KMS-11 (cell line): ENCODE measurements at regions not wholly inside any gene's neighbourhood (a gene's known extent, or its start where the extent isn't known, plus 50 kb on each side); places are given as distances from the start of the nearest gene placed in this dataset.

Experiments
- H2AFZ ChIP-seq: fragments of 200-600 bp; sonication (generic); 2 replicates; pipeline ENCODE4 v1.6.1; 2016; ENCODE audit warnings: antibody characterized with exemption, mixed run types, low read depth
- H3K27ac ChIP-seq: fragments of 200-600 bp; sonication (generic); 2 replicates; pipeline ENCODE4 v1.6.1; 2016; ENCODE audit warnings: mild to moderate bottlenecking, mixed run types
- H3K27me3 ChIP-seq: fragments of 200-600 bp; sonication (generic); 2 replicates; pipeline ENCODE4 v1.6.1; 2017; ENCODE audit warnings: mild to moderate bottlenecking, low read depth, mixed run types, moderate library complexity; ENCODE audit not compliant: insufficient read depth
- H3K36me3 ChIP-seq: fragments of 200-600 bp; sonication (generic); 2 replicates; pipeline ENCODE4 v1.6.1; 2017; ENCODE audit warnings: mild to moderate bottlenecking, mixed run types; ENCODE audit not compliant: insufficient read depth
- H3K4me1 ChIP-seq: fragments of 200-600 bp; sonication (generic); 2 replicates; pipeline ENCODE4 v1.6.1; 2016; ENCODE audit warnings: mild to moderate bottlenecking, low read depth, mixed run types; ENCODE audit not compliant: poor library complexity, severe bottlenecking
- H3K4me2 ChIP-seq: fragments of 200-600 bp; sonication (generic); 2 replicates; pipeline ENCODE4 v1.7.0; 2016; ENCODE audit warnings: mild to moderate bottlenecking, mixed run types
- H3K4me3 ChIP-seq: fragments of 200-600 bp; sonication (generic); IDR thresholded peaks from 2 replicates; pipeline ENCODE4 v1.6.1; 2017; ENCODE audit warnings: low read depth, low read length, mixed read lengths; ENCODE audit not compliant: insufficient read depth
- H3K79me2 ChIP-seq: fragments of 200-600 bp; sonication (generic); 2 replicates; pipeline ENCODE4 v1.6.1; 2016; ENCODE audit warnings: low read depth, mixed run types; ENCODE audit not compliant: insufficient read depth
- H3K9ac ChIP-seq: fragments of 200-600 bp; sonication (generic); 2 replicates; pipeline ENCODE4 v1.6.1; 2016; ENCODE audit warnings: mild to moderate bottlenecking, mixed run types
- H4K20me1 ChIP-seq: fragments of 200-600 bp; sonication (generic); 2 replicates; pipeline ENCODE4 v1.6.1; 2016; ENCODE audit warnings: mild to moderate bottlenecking, mixed run types; ENCODE audit not compliant: insufficient read depth
- TF ChIP-seq, protein P1 (sequence below): fragments of 200-600 bp; sonication (generic); conservative IDR thresholded peaks from 2 replicates; pipeline ENCODE4 v1.6.1; 2017; ENCODE audit warnings: low read depth, mild to moderate bottlenecking, antibody characterized with exemption, low read length, moderate library complexity, mixed read lengths

DNA sequence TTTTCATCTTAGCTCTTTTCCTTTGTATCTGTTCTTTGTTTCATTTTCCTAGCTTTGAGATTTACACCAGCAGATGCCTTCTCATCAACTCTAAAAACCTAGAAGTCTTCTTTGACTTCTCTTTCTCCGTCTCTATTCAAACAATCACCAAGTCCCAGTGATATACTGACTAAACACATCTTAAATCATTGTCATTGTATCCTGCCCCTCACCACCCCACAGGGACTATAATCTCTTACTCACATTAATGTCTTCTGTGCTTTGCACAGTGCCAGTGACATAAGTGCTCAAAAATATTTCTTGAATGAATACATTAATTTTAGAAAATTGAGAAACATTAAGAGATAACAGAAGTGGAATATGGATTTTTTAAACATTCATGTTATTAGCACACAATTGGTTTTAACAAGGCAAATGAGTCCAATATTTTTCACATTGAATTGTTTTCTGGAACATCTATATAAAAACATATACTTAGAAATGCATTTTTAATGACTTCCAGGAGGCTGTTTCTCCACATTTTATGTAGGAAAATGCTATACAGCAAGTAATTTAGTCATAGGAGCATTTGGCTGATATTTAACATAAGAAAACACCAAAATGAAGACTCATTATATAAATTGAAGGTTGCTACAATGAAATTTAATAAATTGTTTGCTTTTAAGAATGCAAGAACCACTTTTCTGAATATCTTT is 472.8 kb upstream of the PRICKLE1 start:
- no peaks in the 10 kb centered on the region for H3K27me3 ChIP-seq
- no peak overlapping the region for H3K27ac ChIP-seq
- no peaks in the 10 kb centered on the region for H3K36me3 ChIP-seq
- no peak overlapping the region for H3K9ac ChIP-seq
- TF ChIP-seq, protein P1, sequence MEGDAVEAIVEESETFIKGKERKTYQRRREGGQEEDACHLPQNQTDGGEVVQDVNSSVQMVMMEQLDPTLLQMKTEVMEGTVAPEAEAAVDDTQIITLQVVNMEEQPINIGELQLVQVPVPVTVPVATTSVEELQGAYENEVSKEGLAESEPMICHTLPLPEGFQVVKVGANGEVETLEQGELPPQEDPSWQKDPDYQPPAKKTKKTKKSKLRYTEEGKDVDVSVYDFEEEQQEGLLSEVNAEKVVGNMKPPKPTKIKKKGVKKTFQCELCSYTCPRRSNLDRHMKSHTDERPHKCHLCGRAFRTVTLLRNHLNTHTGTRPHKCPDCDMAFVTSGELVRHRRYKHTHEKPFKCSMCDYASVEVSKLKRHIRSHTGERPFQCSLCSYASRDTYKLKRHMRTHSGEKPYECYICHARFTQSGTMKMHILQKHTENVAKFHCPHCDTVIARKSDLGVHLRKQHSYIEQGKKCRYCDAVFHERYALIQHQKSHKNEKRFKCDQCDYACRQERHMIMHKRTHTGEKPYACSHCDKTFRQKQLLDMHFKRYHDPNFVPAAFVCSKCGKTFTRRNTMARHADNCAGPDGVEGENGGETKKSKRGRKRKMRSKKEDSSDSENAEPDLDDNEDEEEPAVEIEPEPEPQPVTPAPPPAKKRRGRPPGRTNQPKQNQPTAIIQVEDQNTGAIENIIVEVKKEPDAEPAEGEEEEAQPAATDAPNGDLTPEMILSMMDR = no peak
- no peaks in the 10 kb centered on the region for H3K79me2 ChIP-seq
- H3K4me1 ChIP-seq = no peaks in the 10 kb centered on the region
- no peak overlapping the region for H2AFZ ChIP-seq
- no peak overlapping the region for H3K4me3 ChIP-seq
- no peak overlapping the region for H3K4me2 ChIP-seq
- H4K20me1 ChIP-seq = no peaks in the 10 kb centered on the region

DNA sequence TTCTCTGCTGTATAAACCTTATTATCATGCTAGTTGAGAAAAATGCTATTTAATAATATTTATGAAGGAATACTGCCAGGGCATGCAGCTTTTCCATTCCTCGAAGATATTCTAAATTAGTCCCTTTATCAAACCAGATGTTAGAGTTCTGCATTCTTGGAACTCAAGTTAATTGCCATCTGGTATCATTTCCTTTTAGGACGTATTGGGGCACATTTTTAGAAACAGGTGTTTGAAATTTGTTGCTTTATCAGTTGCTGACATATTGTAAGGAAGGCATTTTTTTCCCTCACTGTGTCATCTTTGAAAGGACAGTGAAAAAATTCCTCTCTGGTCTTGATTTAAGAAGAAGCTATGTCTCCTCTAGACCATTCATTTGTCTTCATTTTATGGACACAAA is 471.2 kb upstream of the PRICKLE1 start:
- no peaks in the 10 kb centered on the region for H3K79me2 ChIP-seq
- H4K20me1 ChIP-seq = no peaks in the 10 kb centered on the region
- H3K36me3 ChIP-seq = no peaks in the 10 kb centered on the region
- TF ChIP-seq, protein P1 = no peak
- H2AFZ ChIP-seq = no peak overlapping the region
- no peak overlapping the region for H3K4me2 ChIP-seq
- H3K4me1 ChIP-seq = no peaks in the 10 kb centered on the region
- H3K9ac ChIP-seq = no peak overlapping the region
- H3K27me3 ChIP-seq = no peaks in the 10 kb centered on the region
- no peak overlapping the region for H3K4me3 ChIP-seq
- no peak overlapping the region for H3K27ac ChIP-seq

GRCh38 chr12:43058616-43059015 is 469.1 kb upstream of the PRICKLE1 start:
- no peaks in the 10 kb centered on the region for H3K27me3 ChIP-seq
- no peak overlapping the region for H3K4me3 ChIP-seq
- TF ChIP-seq, protein P1 = no peak
- H3K79me2 ChIP-seq = no peaks in the 10 kb centered on the region
- no peaks in the 10 kb centered on the region for H3K4me1 ChIP-seq
- no peaks in the 10 kb centered on the region for H3K36me3 ChIP-seq
- H2AFZ ChIP-seq = no peak overlapping the region
- no peaks in the 10 kb centered on the region for H4K20me1 ChIP-seq
- H3K9ac ChIP-seq = no peak overlapping the region
- no peak overlapping the region for H3K27ac ChIP-seq
- H3K4me2 ChIP-seq = no peak overlapping the region

GRCh38 chr12:43057566-43057965 is 468.0 kb upstream of the PRICKLE1 start:
- H4K20me1 ChIP-seq = no peaks in the 10 kb centered on the region
- H3K79me2 ChIP-seq = no peaks in the 10 kb centered on the region
- no peak overlapping the region for H3K4me3 ChIP-seq
- H3K9ac ChIP-seq = no peak overlapping the region
- TF ChIP-seq, protein P1 = no peak
- H3K27me3 ChIP-seq = no peaks in the 10 kb centered on the region
- no peak overlapping the region for H2AFZ ChIP-seq
- H3K4me1 ChIP-seq = no peaks in the 10 kb centered on the region
- H3K27ac ChIP-seq = no peak overlapping the region
- no peak overlapping the region for H3K4me2 ChIP-seq
- no peaks in the 10 kb centered on the region for H3K36me3 ChIP-seq
